D721Med (cell line): ENCODE measurements at regions not wholly inside any gene's neighbourhood (a gene's known extent, or its start where the extent isn't known, plus 50 kb on each side); places are given as distances from the start of the nearest gene placed in this dataset.
A peak's percentile ranks its signal among the peaks of the same experiment; 100 is the strongest.

ENCODE experiments used
- DNase-seq: peaks from one replicate; pipeline ENCODE4 v3.0.0; 2011; ENCODE audit warnings: low spot score; ENCODE audit not compliant: insufficient read length
- FAIRE-seq: peaks from 2 replicates; lab custom pipeline; 2011; peaks lifted over from hg19 to GRCh38; lab: Jason Lieb, UNC
- TF ChIP-seq, protein P1 (sequence below): IDR thresholded peaks from 2 replicates; pipeline ENCODE4 v1.5.1; 2012; ENCODE audit warnings: mild to moderate bottlenecking, control low read depth; ENCODE audit not compliant: insufficient read depth; ENCODE audit errors: missing control alignments

- FAIRE-seq (peak; percentile 61), DNase-seq (no peak)
- TF ChIP-seq, protein P1, sequence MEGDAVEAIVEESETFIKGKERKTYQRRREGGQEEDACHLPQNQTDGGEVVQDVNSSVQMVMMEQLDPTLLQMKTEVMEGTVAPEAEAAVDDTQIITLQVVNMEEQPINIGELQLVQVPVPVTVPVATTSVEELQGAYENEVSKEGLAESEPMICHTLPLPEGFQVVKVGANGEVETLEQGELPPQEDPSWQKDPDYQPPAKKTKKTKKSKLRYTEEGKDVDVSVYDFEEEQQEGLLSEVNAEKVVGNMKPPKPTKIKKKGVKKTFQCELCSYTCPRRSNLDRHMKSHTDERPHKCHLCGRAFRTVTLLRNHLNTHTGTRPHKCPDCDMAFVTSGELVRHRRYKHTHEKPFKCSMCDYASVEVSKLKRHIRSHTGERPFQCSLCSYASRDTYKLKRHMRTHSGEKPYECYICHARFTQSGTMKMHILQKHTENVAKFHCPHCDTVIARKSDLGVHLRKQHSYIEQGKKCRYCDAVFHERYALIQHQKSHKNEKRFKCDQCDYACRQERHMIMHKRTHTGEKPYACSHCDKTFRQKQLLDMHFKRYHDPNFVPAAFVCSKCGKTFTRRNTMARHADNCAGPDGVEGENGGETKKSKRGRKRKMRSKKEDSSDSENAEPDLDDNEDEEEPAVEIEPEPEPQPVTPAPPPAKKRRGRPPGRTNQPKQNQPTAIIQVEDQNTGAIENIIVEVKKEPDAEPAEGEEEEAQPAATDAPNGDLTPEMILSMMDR, result no peak
Observed at GRCh38 chr1:222325506-222325905, 222.4 kb downstream of the HHIPL2 start.

DNA sequence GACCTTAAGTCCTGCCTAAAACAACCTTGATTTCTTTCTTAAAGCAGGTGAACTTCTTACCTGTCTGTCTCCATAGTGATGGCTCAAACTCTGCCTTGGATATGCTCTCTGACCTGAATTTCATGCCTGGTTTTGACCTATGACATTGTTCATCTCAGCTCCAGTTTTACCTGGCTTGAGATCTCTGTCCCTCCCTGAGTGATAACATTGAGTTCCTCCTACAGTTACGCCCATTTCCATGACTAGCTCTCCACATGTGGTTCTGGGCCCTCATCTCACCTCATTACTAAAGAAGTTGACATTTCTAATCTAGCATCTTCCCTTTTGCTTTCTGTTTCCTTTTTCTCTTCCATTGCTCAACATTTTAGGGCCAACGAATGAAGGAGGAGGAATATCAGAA is 233.1 kb downstream of the HHIPL2 start:
- FAIRE-seq (no peak), DNase-seq (no peak)
- TF ChIP-seq, protein P1, result no peak

GRCh38 chr1:222310836-222311235 is 237.1 kb downstream of the HHIPL2 start:
- no peak for FAIRE-seq
- DNase-seq, result no peak
- TF ChIP-seq, protein P1, result no peak

- TF ChIP-seq, protein P1, result no peak
- no peak for DNase-seq
- FAIRE-seq, result no peak
Observed at GRCh38 chr1:222307621-222308020, 240.3 kb downstream of the HHIPL2 start.

- DNase-seq (no peak), FAIRE-seq (no peak)
- TF ChIP-seq, protein P1, result no peak
Observed at GRCh38 chr1:222306512-222306911, 241.4 kb downstream of the HHIPL2 start.

DNA sequence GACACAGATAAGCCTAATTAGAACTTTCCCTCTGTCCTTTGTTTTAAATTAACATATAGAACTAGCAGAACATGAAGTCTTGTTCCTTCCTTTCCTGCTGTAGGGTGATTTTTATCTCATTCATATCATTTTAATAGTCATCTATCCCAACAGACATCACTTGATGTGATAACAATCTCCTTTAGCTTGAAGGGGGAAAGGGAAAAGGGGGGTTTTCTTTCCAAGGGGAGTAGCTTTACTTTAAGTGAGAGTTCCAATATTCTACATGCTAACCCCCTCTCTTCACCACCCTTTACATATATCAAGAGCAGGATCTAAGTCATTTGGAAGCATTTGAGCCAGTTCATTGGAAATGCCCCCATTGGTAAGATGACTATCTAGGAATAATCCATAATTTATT is 241.9 kb downstream of the HHIPL2 start:
- DNase-seq (no peak), FAIRE-seq (no peak)
- TF ChIP-seq, protein P1, result no peak

- TF ChIP-seq, protein P1, result no peak
- FAIRE-seq (no peak), DNase-seq (no peak)
Observed at GRCh38 chr1:222301652-222302051, 246.3 kb downstream of the HHIPL2 start.
